ENCODE measurements at regions not wholly inside any gene's neighbourhood (a gene's known extent, or its start where the extent isn't known, plus 50 kb on each side); places are given as distances from the start of the nearest gene placed in this dataset.

GRCh38 chr16:85435700-85436099, 177.4 kb upstream of the GSE1 start:
- H3K27ac ChIP-seq: peak overlapping the region in 1 of 12 donors; percentile 72
- H3K4me3 ChIP-seq: no peak overlapping the region
- ATAC-seq: no peak
- no peaks in the 10 kb centered on the region for H3K9me3 ChIP-seq
- WGBS, 4 donors: 93 to 98% (median 95%) methylated on average over 7 of the region's 7 CpGs
- no peak for DNase-seq
- H3K27me3 ChIP-seq: no peaks in the 10 kb centered on the region
- intact Hi-C loops (cut with DNase I): no loop called here
- H3K36me3 ChIP-seq: no peaks in the 10 kb centered on the region
- TF ChIP-seq POLR2A (IDR thresholded peaks at IDR 0.05) (no peak), CTCF (IDR thresholded peaks at IDR 0.05) (no peak)
- peaks cover 0 to 18% (median 10%) of the 10 kb centered on the region in 12 donors for H3K4me1 ChIP-seq

- DNase-seq (no peak), ATAC-seq (peak in 1 of 4 donors; percentile 6)
- TF ChIP-seq POLR2A (IDR thresholded peaks at IDR 0.05) (no peak), CTCF (IDR thresholded peaks at IDR 0.05) (no peak)
- H3K4me3 ChIP-seq: no peak overlapping the region
- 73 to 77% (median 76%) methylated on average over 9 of the region's 9 CpGs for WGBS, 4 donors
- intact Hi-C loops (cut with DNase I): no loop called here
- peak overlapping the region in 1 of 12 donors; percentile 72 for H3K27ac ChIP-seq
- no peaks in the 10 kb centered on the region for H3K36me3 ChIP-seq
- peaks cover 0 to 18% (median 10%) of the 10 kb centered on the region in 12 donors for H3K4me1 ChIP-seq
- no peaks in the 10 kb centered on the region for H3K27me3 ChIP-seq
- no peaks in the 10 kb centered on the region for H3K9me3 ChIP-seq
Observed at GRCh38 chr16:85436207-85436606, 176.9 kb upstream of the GSE1 start.

GRCh38 chr16:85436636-85437165, 176.4 kb upstream of the GSE1 start:
- peak overlapping the region in 2 of 12 donors; percentile 35 to 72 for H3K27ac ChIP-seq
- peak in 3 of 4 donors; percentile 35 to 56 (median 50) for ATAC-seq
- no peaks in the 10 kb centered on the region for H3K36me3 ChIP-seq
- DNase-seq: peak in 2 of 5 donors; percentile 49 to 52
- H3K4me1 ChIP-seq: peaks cover 0 to 18% (median 10%) of the 10 kb centered on the region in 12 donors
- no peaks in the 10 kb centered on the region for H3K9me3 ChIP-seq
- H3K4me3 ChIP-seq: peak overlapping the region in 5 of 12 donors; percentile 1 to 13 (median 9)
- TF ChIP-seq CTCF (IDR thresholded peaks at IDR 0.05) (no peak), POLR2A (IDR thresholded peaks at IDR 0.05) (no peak)
- intact Hi-C loops (cut with DNase I): no loop called here
- WGBS, 4 donors: 52 to 63% (median 58%) methylated on average over 21 to 35 of the region's 35 CpGs
- H3K27me3 ChIP-seq: no peaks in the 10 kb centered on the region

- Histone ChIP-seq H3K9me3 (no peaks in the 10 kb centered on the region), H3K27ac (peak overlapping the region in 2 of 12 donors; percentile 35 to 72), H3K36me3 (no peaks in the 10 kb centered on the region), H3K4me3 (peak overlapping the region in 5 of 12 donors; percentile 1 to 13 (median 9)), H3K27me3 (no peaks in the 10 kb centered on the region), H3K4me1 (peaks cover 0 to 18% (median 10%) of the 10 kb centered on the region in 12 donors)
- WGBS, 4 donors: 59 to 77% (median 65%) methylated on average over 25 of the region's 25 CpGs
- TF ChIP-seq CTCF (IDR thresholded peaks at IDR 0.05): no peak
- no peak for TF ChIP-seq POLR2A (IDR thresholded peaks at IDR 0.05)
- ATAC-seq: peak; percentile 23 to 69 (median 36)
- intact Hi-C loops (cut with DNase I): no loop called here
- DNase-seq: no peak
Observed at GRCh38 chr16:85437166-85438052, 175.7 kb upstream of the GSE1 start.

Data from heart left ventricle (tissue), 16 donors.